K562 (cell line): ENCODE measurements at regions not wholly inside any gene's neighbourhood (a gene's known extent, or its start where the extent isn't known, plus 50 kb on each side); places are given as distances from the start of the nearest gene placed in this dataset.

Experiments
- CBX5 ChIP-seq: IDR thresholded peaks from 2 replicates; pipeline ENCODE4 v1.6.1; 2014; ENCODE audit warnings: low read depth, borderline replicate concordance
- CTCF ChIP-seq, 3 experiments: IDR thresholded peaks in 2 of 3; conservative IDR thresholded peaks in 1 of 3; 2 replicates each; pipeline ENCODE4 v1.5.1; 2011 to 2012; ENCODE audit warnings: low read length in 3 of 3, mild to moderate bottlenecking in 3 of 3, control low read depth in 2 of 3, improper control_type of control experiment in 1 of 3, inconsistent platforms in 1 of 3, low read depth in 1 of 3, mixed read lengths in 1 of 3, moderate library complexity in 1 of 3; ENCODE audit not compliant: insufficient read depth in 2 of 3
- E2F1 ChIP-seq: sonication (generic); formaldehyde crosslinking; IDR thresholded peaks from 2 replicates; pipeline ENCODE4 v1.8.1; 2023; ENCODE audit warnings: mild to moderate bottlenecking, missing genetic modification reagents, moderate library complexity
- EP300 ChIP-seq: IDR thresholded peaks from 2 replicates; pipeline ENCODE4 v1.6.1; 2012; ENCODE audit warnings: low read length, improper control_type of control experiment
- NR1H2 ChIP-seq: sonication (generic); formaldehyde crosslinking; IDR thresholded peaks from 2 replicates; pipeline ENCODE4 v1.4.0; 2020; ENCODE audit warnings: mild to moderate bottlenecking, missing genetic modification reagents
- PPARD ChIP-seq: fragments of 250-450 bp; sonication (Bioruptor Pico); IDR thresholded peaks from 2 replicates; pipeline ENCODE4 v1.8.0; 2022; ENCODE audit warnings: inconsistent platforms, mild to moderate bottlenecking, moderate library complexity
- RHOXF2B ChIP-seq: fragments of 250-450 bp; sonication (Bioruptor Pico); conservative IDR thresholded peaks from 2 replicates; pipeline ENCODE4 v1.5.1; 2021
- SMAD3 ChIP-seq: fragments of 450-650 bp; formaldehyde crosslinking; conservative IDR thresholded peaks from 2 replicates; pipeline ENCODE4 v1.4.0; 2020; ENCODE audit warnings: mild to moderate bottlenecking
- ZNF76 ChIP-seq: fragments of 250-450 bp; sonication (Bioruptor Pico); IDR thresholded peaks from 2 replicates; pipeline ENCODE4 v1.4.0; 2020; ENCODE audit warnings: mild to moderate bottlenecking, moderate library complexity, borderline replicate concordance

GRCh38 chrX:115494161-115494560 lies 66.8 kb upstream of the PLS3 start:
- TF ChIP-seq RHOXF2B (CRISPR knock-in tag) (no peak), CTCF (IDR thresholded peaks at IDR 0.05 in 2 of 3, conservative IDR thresholded peaks at IDR 0.05 in 1 of 3; ENCODE audit: insufficient read depth in 2 of 3, low read depth in 1 of 3, low read length in 3 of 3) (no peak), NR1H2 (CRISPR knock-in tag) (no peak), PPARD (CRISPR knock-in tag) (no peak), ZNF76 (CRISPR knock-in tag) (no peak), CBX5 (no peak), SMAD3 (CRISPR knock-in tag) (no peak), E2F1 (CRISPR knock-in tag) (no peak), EP300 (no peak)
